Mesodermal cell (in vitro differentiated cells): ENCODE measurements at regions not wholly inside any gene's neighbourhood (a gene's known extent, or its start where the extent isn't known, plus 50 kb on each side); places are given as distances from the start of the nearest gene placed in this dataset.

Experiments used
- H3K27ac ChIP-seq: 2 replicates; pipeline ENCODE4 v1.7.0; 2013; ENCODE audit warnings: mild to moderate bottlenecking, low read depth, low read length, moderate library complexity; ENCODE audit not compliant: severe bottlenecking
- H3K36me3 ChIP-seq: 2 replicates; pipeline ENCODE4 v1.7.1; 2013; ENCODE audit warnings: mild to moderate bottlenecking, low read length, moderate library complexity; ENCODE audit not compliant: control insufficient read depth, insufficient read depth
- H3K4me1 ChIP-seq: one replicate; pipeline ENCODE4 v1.7.1; 2013; ENCODE audit warnings: mild to moderate bottlenecking, low read length; ENCODE audit not compliant: insufficient read depth, control insufficient read depth, poor library complexity, severe bottlenecking
- H3K4me3 ChIP-seq: 2 replicates; pipeline ENCODE4 v1.7.0; 2013; ENCODE audit warnings: low read length, control low read depth, mild to moderate bottlenecking; ENCODE audit not compliant: insufficient read depth, poor library complexity, severe bottlenecking; ENCODE audit errors: extremely low read depth
- H3K9me3 ChIP-seq: 2 replicates; pipeline ENCODE4 v1.7.1; 2013; ENCODE audit warnings: mild to moderate bottlenecking, low read length, moderate library complexity; ENCODE audit not compliant: control insufficient read depth
- WGBS, 2 experiments: methylation state at CpG; one replicate each; pipeline ENCODE4 v1.1.5; 2013; ENCODE audit warnings: missing lambda C conversion rate in 2 of 2; ENCODE audit not compliant: insufficient coverage in 2 of 2; 5-methylcytosine and 5-hydroxymethylcytosine counted together

- WGBS, 2 experiments: 100% methylated on average over 1 of the region's 1 CpG
- H3K4me1 ChIP-seq: peaks cover 12% of the 10 kb centered on the region
- H3K4me3 ChIP-seq: no peak overlapping the region
- H3K36me3 ChIP-seq: no peaks in the 10 kb centered on the region
- H3K27ac ChIP-seq: no peak overlapping the region
- H3K9me3 ChIP-seq: no peaks in the 10 kb centered on the region
Measured at GRCh38 chr2:160925956-160926355, 234.3 kb upstream of the TANK start.

GRCh38 chr2:160927324-160927723, 232.9 kb upstream of the TANK start:
- Histone ChIP-seq H3K9me3 (no peaks in the 10 kb centered on the region), H3K4me1 (peaks cover 2% of the 10 kb centered on the region), H3K36me3 (no peaks in the 10 kb centered on the region), H3K27ac (no peak overlapping the region), H3K4me3 (no peak overlapping the region)
- 80% methylated on average over 1 of the region's 2 CpGs; no CpG with 5 or more reads in 1 of the 2 experiments for WGBS, 2 experiments

- Histone ChIP-seq H3K4me1 (peaks cover 8% of the 10 kb centered on the region), H3K9me3 (no peaks in the 10 kb centered on the region), H3K36me3 (no peaks in the 10 kb centered on the region), H3K4me3 (no peak overlapping the region), H3K27ac (no peak overlapping the region)
- no CpG with 5 or more reads among the region's 2 CpGs for WGBS, 2 experiments
Measured at GRCh38 chr2:160928854-160929301, 231.3 kb upstream of the TANK start.

GRCh38 chr2:160931531-160931930, 228.7 kb upstream of the TANK start:
- WGBS, 2 experiments: 90% methylated on average over 2 to 5 of the region's 6 CpGs

GRCh38 chr2:160932960-160933359, 227.3 kb upstream of the TANK start:
- H3K27ac ChIP-seq: peak overlapping the region; percentile 33
- 100% methylated on average over 1 of the region's 2 CpGs; no CpG with 5 or more reads in 1 of the 2 experiments for WGBS, 2 experiments
- no peaks in the 10 kb centered on the region for H3K9me3 ChIP-seq
- no peaks in the 10 kb centered on the region for H3K36me3 ChIP-seq
- peaks cover 8% of the 10 kb centered on the region for H3K4me1 ChIP-seq
- H3K4me3 ChIP-seq: no peak overlapping the region

More at GRCh38 chr2:160931531-160931930, 228.7 kb upstream of the TANK start:
- Histone ChIP-seq H3K4me3 (no peak overlapping the region), H3K27ac (no peak overlapping the region), H3K9me3 (no peaks in the 10 kb centered on the region), H3K36me3 (no peaks in the 10 kb centered on the region), H3K4me1 (peaks cover 8% of the 10 kb centered on the region)

- H3K36me3 ChIP-seq: no peaks in the 10 kb centered on the region
- H3K9me3 ChIP-seq: no peaks in the 10 kb centered on the region
- peaks cover 8% of the 10 kb centered on the region for H3K4me1 ChIP-seq
- H3K4me3 ChIP-seq: no peak overlapping the region
- 71 to 100% methylated on average over 1 to 2 of the region's 4 CpGs for WGBS, 2 experiments
- H3K27ac ChIP-seq: no peak overlapping the region
Measured at GRCh38 chr2:160934263-160934662, 226.0 kb upstream of the TANK start.

- Histone ChIP-seq H3K36me3 (no peaks in the 10 kb centered on the region), H3K9me3 (no peaks in the 10 kb centered on the region), H3K4me1 (peaks cover 8% of the 10 kb centered on the region), H3K27ac (no peak overlapping the region), H3K4me3 (no peak overlapping the region)
- no CpG with 5 or more reads among the region's 2 CpGs for WGBS, 2 experiments
Measured at GRCh38 chr2:160934991-160935390, 225.2 kb upstream of the TANK start.

GRCh38 chr2:160936044-160936806, 224.0 kb upstream of the TANK start:
- 91 to 100% methylated on average over 1 to 2 of the region's 5 CpGs for WGBS, 2 experiments
- H3K9me3 ChIP-seq: no peaks in the 10 kb centered on the region

GRCh38 chr2:160940271-160940670, 220.0 kb upstream of the TANK start:
- no peak overlapping the region for H3K4me3 ChIP-seq
- no peaks in the 10 kb centered on the region for H3K4me1 ChIP-seq
- 80% methylated on average over 1 of the region's 1 CpG; no CpG with 5 or more reads in 1 of the 2 experiments for WGBS, 2 experiments
- no peaks in the 10 kb centered on the region for H3K36me3 ChIP-seq
- no peak overlapping the region for H3K27ac ChIP-seq
- no peaks in the 10 kb centered on the region for H3K9me3 ChIP-seq

More at GRCh38 chr2:160936044-160936806, 224.0 kb upstream of the TANK start:
- H3K4me3 ChIP-seq: no peak overlapping the region
- no peak overlapping the region for H3K27ac ChIP-seq
- H3K4me1 ChIP-seq: peaks cover 8% of the 10 kb centered on the region
- no peaks in the 10 kb centered on the region for H3K36me3 ChIP-seq

GRCh38 chr2:160940699-160941098, 219.5 kb upstream of the TANK start:
- H3K27ac ChIP-seq: no peak overlapping the region
- H3K4me3 ChIP-seq: no peak overlapping the region
- 90 to 100% methylated on average over 1 of the region's 2 CpGs for WGBS, 2 experiments
- no peaks in the 10 kb centered on the region for H3K36me3 ChIP-seq
- H3K9me3 ChIP-seq: no peaks in the 10 kb centered on the region
- H3K4me1 ChIP-seq: no peaks in the 10 kb centered on the region

GRCh38 chr2:160941290-160941846, 218.9 kb upstream of the TANK start:
- H3K9me3 ChIP-seq: no peaks in the 10 kb centered on the region
- no peak overlapping the region for H3K27ac ChIP-seq
- 80 to 88% methylated on average over 1 of the region's 1 CpG for WGBS, 2 experiments
- H3K4me1 ChIP-seq: no peaks in the 10 kb centered on the region
- H3K36me3 ChIP-seq: no peaks in the 10 kb centered on the region
- H3K4me3 ChIP-seq: no peak overlapping the region
